G401 (cell line): ENCODE measurements at regions not wholly inside any gene's neighbourhood (a gene's known extent, or its start where the extent isn't known, plus 50 kb on each side); places are given as distances from the start of the nearest gene placed in this dataset.

Experiments
- DNase-seq: peaks from one replicate; pipeline ENCODE4 v3.0.0-alpha.2; 2015; ENCODE audit warnings: low spot score
- in situ Hi-C: cut with HindIII; loops from 2 replicates; pipeline ENCODE4 v1.10.0; 2016; ENCODE audit warnings: low sequenced_read_pairs, mixed read lengths

DNA sequence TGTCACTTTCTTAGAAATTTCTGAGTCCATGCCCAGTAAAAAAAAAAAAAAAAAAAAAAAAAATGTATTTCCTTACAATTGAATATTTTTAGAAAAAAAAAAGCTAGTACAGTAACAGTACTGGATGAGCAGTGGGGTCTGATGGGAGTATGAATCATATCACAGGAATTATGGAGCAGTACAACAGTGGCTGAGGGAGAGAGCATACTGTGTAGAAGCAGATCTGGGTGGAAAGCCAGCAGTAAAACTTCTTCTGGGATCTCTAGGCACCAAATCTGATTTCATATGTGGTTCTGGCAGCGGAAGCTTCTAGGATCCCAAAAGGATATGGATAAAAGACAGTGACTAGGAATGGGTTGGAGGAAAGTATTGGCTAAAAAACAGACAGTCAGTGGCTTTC, 414.9 kb upstream of the FSHR start:
- in situ Hi-C loops: no loop called here
- no peak for DNase-seq

DNA sequence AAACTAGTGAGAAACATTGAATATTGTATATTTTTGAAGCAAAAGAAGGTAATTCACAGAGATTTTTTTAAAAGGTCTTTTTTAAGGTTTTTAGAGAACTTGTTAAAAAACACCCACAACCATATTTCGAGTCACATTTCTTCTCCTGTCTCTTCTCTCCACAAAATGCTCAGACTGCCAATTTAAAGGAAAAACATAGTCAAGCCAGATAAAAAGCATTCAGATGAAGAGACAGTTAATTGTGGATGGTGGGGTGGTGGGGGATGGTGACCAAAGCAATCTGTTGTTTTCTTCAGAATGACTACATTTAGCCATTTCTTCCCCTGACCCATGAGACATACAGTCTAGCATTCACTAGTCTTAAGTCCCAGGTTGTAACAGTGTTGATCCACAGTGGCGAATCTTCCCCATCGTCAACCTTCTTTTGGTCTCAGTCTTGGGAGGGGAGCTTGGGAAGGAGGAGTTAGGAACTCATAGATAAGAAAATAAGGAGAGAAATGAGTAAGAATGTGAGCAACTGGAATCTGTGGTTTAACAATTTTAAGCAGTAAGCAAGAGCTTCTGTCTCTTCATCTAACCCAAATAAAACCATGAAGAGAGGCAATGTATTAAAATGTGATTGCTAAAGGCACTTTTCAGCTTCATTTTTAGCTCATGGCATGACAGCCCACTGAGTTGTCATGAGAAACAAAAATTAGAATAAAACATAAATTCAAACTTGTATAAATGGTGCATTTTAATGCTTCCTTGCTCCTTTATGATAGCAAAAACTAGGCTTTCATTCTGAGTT, 413.7 kb upstream of the FSHR start:
- DNase-seq: no peak
- in situ Hi-C loops: no loop called here

DNA sequence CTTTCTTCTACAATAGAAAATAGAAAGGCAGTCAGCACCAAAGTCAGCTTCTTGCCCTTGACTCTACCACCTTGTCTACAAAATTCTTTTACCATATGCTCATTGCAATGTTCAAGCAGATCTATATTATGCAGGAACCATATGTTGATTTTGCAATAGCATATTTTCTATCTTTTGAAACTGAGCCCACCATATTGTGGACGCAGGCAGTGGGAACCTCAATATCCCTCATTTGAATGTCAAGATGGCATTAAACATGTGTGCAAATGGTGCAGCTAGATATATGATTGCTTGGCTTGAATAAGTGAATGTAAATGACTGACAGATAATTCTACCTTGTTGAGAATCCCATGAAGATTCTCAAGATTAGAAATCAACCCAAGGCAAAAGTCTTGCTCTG, 412.7 kb upstream of the FSHR start:
- in situ Hi-C loops: no loop called here

DNA sequence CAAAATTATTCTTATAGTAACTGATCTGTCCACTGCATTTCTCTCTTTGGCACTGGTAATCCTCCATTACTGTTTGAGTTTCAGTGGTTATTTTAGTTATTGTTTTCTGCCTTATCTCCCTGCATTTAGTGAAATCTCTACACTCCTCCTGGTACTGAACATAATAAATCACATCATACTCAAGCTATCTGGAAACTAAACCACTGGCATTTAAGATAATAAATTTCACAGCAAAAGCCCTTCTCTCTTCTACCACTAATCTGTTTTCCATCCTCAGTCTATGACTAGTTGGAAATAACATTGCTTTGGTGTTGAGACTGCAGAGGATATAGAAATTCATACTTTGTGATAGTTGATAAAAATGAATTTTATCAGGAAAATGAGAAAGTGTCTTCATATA, 399.3 kb upstream of the FSHR start:
- DNase-seq: no peak
- in situ Hi-C loops: no loop called here

More for the DNA sequence above, 412.7 kb upstream of the FSHR start:
- no peak for DNase-seq

DNA sequence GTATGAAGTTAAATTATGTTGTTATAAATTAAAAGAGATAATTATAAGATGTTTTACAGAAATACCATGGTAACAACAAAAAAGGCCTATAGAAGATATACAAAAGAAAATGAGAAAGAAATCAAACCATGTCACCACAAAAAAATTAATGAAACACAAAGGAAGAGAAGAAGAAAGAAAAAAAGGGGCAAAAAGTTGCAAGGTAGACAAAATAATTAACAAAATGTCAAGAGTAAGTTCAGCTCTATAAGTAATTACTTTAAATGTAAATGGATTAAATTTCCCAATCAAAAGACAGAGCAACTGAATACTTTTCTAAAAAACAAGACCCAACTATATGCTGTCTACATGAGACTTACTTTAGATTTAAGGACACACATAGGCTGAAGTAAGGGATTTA, 378.4 kb upstream of the FSHR start:
- DNase-seq: no peak
- in situ Hi-C loops: no loop called here

DNA sequence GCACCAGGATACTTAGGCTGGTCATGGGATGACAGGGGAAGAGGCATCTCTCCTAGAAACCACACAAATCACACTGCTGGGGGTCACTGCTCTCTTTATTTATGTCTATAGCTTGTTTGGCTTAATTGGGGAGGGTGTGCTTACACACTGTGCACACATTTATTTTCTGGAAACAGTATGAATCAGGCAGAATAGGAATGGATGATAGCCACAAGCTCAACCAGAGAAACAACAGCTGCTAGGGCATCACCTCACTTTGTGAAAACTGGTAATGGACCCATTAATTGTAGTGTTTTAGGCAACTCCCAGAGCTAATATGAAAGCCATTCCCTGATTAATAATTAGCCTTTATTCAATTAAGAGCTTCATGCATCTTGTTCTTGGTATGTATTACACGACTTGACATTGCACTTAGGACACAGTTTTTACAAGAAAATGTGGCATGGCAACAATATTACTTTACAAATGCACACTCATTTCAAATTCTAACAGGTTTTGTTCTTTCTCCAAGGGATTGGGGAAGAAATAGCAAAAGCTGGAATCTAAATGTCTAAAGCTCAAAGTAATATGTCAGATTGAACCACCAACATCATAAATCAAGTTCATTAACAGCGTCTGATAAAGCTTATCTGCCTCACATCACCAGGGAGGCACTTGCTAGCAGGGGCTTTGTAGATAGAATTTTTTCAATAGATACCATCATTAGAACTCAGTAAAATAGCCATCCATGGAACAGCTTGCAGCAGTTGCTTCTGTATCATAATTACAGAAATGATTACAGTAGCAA, 361.9 kb upstream of the FSHR start:
- DNase-seq: no peak
- in situ Hi-C loops: no loop called here

DNA sequence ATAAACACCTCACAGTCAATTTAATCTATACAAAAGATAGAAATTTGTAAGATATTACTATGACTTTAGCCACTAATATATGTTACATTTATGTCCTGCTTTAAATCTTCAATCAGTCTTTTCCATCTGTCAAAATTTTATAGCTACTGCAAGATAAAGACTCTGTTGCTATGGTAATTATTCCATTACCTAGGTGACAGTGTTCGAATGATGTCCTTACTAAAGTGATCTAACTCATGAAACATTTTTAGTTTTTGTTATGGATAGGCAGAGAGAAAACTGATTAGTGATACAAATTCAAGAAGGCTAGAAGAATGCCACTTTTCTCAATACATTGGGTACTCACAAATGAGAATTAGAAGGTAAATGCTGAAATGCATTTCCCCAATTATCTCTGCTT, 359.9 kb upstream of the FSHR start:
- DNase-seq: no peak
- in situ Hi-C loops: no loop called here

DNA sequence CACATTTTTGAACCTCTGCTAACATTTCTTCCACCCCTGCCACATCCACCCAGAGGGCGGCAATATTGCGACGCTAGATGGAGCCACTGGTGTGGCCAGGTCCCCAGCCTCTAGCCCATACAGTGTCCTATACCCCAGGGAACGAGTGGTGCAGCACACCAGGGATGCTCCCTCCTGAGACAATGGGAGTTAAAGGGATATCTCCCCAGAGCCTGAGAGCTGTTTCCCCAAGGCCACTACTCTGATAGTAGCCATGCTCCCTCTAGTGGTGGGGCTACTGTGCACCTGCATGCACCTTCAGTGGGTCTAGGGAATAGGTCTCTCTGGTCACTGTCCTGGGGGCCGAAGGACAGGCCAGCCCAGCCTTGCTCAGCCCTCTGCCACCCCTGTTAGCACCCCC, 336.4 kb upstream of the FSHR start:
- in situ Hi-C loops: no loop called here
- no peak for DNase-seq

DNA sequence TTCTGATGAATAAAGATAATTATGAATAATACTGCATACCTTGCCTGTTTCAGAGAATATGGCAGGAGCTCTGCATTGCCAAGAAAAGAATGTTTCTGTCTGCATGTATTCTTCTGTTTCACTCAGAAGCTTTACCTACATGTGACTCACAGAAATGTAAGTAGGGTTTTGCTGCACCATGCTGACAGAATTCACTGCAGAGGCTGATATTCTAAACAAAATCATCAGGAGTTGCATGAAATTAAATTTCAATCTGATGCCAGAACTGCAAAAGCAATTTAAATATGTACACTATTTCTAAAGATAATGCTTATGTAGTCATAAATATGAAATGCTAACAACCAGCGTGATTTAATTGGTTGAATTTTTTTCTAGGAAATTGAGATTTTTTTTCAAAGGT, 332.8 kb upstream of the FSHR start:
- in situ Hi-C loops: no loop called here
- no peak for DNase-seq

DNA sequence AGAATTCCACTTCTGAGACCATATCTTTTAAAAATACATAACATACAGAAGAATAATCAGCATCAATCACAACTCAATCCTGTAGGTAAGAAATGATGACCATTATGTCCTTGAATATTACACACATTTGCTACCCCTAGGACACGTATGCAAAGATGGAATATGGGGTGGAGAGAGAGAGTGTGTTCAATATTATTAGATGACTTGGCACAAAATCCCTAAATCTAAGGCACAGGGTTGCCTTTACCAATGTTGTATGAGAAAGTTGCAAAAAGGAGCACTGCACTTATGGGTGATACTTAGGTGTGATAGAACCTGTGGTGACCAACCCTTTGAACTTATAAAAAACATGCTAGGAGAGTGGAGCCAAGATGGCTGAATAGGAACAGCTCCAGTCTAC, 326.2 kb upstream of the FSHR start:
- DNase-seq: no peak
- in situ Hi-C loops: no loop called here

DNA sequence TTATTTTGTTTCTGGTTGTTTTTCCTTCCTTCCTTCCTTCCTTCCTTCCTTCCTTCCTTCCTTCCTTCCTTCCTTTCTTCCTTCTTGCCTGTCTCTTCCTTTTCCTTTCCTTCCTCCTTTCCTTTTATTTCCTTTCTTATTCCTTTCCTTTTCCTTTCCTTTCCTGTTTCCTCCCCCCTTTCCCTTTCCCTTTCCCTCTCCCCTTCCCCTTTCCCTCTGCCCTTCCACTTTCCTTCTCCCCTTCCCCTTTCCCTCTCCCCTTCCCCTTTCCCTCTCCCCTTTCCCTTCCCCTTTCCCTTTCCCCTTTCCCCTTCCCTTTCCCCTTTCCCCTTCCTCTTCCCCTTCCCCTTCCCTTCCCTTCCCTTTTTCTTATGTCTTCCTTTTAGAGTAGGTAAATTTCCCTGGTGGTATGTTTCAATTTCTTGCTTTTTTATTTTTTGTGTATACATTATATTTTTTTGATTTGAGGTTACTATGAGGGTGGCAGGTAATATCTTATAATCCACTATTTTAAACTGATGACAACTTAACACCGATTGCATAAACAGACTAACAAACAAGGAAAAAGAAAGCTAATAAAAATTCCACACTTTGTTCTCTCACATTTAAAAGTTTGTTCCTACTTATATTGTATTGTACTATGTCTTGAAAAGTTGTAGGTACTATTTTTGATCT, 311.0 kb upstream of the FSHR start:
- DNase-seq: no peak
- in situ Hi-C loops: no loop called here

DNA sequence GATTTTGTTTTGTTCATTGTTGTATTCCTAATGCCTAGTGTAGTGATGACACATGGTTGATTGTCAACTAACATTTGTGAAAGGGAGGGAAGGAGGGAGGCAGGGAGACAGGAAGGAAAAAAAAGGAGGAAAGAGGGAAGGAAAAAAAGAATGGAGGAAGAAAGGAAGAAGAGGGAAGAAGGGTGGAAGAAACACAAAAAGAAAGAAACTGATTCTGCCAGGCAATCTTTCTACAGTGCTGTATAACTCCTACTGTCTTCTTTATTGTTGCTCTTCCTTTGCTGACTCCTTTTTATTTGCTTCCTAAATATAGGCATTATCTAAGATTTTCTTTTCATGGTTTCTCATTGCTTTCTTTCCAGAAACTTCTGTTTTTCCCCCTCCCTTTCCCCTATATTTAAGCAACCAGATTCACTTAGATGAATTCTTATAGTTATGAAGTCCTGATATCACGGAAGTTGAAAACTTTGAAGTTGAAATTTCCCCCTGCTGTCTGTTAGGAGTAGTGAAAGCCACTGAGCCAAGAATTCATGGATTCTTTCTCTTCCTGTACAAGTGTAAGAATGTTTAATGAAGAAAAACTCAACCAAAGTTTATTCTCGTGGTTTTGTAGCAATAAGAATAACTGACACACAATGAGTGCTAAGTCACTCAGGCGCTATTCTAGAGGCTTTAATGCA, 305.1 kb upstream of the FSHR start:
- DNase-seq: no peak

DNA sequence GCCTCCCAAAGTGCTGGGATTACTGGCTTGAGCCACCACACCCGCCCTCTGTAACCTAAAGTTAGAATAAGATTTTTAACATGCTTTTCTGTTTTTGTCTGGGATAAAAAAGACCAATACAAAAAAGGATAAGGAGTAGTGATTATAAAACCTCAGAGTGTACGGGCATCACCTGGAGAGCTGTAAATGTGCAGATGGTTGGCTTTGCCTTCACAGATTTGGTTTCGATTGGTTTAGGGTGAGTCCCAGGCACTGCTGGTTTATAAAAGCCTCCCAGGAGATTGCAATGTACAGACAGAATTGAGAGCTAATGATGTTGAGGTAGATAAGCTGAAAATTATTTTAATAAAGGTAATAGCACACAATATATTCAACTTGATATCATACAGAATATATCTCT, 289.7 kb upstream of the FSHR start:
- no peak for DNase-seq

More for the DNA sequence above, 305.1 kb upstream of the FSHR start:
- in situ Hi-C loops: no loop called here

DNA sequence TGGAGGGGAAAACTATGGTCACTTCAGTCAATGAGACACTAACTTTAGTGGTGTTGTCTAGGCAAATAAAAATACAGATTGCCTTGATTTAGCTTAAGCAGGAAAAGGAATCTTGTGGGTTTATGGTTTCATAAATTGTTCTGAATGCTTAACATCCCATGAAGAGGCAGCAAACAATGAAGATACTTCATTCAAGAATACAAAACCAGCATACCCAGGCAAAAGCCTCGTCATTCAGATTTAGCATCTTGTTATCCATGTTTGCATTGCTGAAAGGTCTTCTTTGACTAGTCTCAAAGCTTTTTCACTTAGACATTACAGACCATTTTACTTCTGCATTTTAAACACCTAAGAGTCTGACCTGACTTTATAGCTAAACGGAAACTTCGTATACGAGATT, 272.7 kb upstream of the FSHR start:
- no peak for DNase-seq
- in situ Hi-C loops: no loop called here

More for the DNA sequence above, 289.7 kb upstream of the FSHR start:
- in situ Hi-C loops: no loop called here

DNA sequence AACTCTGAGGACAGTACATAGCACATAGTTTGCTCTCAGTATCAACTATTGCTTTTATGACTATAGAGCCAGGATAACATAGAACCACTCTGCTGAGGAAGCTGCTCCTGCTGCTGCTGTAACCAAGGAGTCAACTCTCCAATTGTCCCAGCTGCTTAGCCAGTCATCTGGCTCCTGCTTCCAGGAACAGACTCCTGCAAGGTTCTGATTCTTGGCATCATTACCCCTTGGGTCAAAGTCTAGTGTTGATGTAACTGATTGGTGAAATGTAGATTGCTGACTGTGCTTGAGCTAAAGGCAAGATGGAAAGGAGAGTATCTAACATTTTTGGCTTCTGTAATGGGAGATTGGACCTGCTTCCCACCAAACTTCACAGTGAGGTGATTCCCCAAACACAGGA, 261.9 kb upstream of the FSHR start:
- in situ Hi-C loops: no loop called here
- no peak for DNase-seq

DNA sequence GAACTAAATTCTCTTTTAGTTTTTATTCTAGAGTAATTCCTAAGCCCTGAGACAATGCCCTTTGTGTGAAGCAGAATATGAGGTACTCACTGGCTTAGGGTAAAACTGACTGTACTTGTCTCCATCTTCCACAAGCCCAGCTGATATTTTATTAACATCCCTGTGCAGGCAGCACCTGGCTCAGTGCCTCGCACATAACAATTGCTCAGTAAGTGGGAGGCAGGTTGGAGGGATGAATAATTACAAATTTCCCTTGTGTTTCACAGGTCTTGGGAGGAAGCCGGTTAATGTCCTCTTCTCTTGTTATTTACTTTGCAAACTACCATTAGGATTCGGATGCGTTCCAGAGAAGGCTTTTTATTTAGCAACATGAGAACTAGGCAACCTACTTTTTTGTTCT, 249.8 kb upstream of the FSHR start:
- in situ Hi-C loops: no loop called here
- no peak for DNase-seq

DNA sequence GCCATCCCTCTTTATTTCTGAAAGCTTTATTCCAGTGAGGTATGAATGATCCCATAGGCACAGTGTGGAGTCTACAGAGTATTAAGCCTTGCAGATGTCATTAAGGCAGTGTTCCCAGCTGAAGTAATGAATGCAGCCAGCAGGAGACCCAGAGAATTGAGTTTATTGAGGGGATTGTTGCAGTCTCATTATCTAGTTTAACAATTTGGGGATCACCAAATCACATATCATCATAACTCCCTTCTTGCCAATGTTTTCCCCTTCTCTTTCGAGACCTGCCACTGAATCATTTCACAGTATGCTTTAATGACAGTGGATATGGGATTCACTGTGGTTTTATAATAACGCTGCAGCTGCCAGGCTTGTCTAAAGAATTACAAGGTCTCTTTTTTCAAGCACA, 249.3 kb upstream of the FSHR start:
- in situ Hi-C loops: no loop called here
- no peak for DNase-seq

DNA sequence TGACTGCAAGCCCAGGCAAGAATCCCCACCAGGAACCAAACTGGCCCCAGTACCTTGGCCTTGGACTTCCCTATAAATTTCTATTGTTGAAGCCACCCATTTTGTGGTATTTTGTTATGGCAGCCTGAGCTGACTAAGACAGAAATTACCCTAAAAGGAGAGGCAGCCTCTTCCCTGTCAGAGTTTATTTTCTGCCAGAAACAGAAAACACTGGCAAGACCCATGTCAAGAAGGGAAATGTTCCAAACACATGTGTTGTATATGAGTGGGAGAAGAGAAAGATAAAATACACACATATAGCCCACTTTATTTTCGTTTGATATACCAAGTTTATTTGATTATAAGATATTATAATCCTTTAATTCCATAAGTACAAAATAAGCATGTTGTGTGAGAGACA, 225.1 kb upstream of the FSHR start:
- in situ Hi-C loops: no loop called here
- no peak for DNase-seq

DNA sequence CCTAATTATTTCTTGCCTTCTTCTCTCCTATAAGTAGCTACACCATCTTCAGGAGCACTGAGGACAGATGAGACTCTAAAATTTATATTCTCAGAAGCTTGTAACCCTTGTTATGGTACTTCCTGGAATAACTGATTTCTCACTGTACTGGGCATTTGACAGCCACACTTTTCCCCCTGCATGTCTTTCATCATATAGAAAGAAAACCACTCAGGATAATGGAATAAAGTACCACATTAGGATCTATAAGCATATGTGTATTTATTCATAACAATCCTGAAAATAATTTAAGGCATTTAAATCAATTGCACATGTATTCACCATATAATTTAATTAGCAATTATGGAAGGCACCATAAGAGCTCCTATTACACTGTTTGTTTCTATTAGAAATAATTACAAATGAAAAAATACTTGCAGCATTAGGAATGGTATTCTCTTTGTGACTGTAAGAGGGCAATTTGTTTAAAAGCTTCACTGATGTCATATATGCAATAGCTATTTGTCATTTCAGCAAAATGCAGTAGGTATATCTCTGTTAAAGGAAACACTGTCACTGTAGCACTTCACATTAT, 216.9 kb upstream of the FSHR start:
- DNase-seq: no peak
- in situ Hi-C loops: no loop called here
